Spleen (tissue), 11 donors: ENCODE measurements at regions not wholly inside any gene's neighbourhood (a gene's known extent, or its start where the extent isn't known, plus 50 kb on each side); places are given as distances from the start of the nearest gene placed in this dataset.

Source experiments
- DNase-seq: peaks from one replicate; pipeline ENCODE4 v3.0.0-alpha.2; 2020
- H3K27ac ChIP-seq, 8 donors: fragments of 200-600 bp; sonication (generic) in 7 of 8; 1 replicate in 4 of 8; 2 replicates in 4 of 8; pipeline versions ENCODE4 v1.5.0 to v1.8.0; 2016 to 2021; ENCODE audit warnings: inconsistent platforms in 4 of 8, mild to moderate bottlenecking in 4 of 8, moderate library complexity in 1 of 8
- H3K27me3 ChIP-seq, 7 donors: fragments of 200-600 bp; sonication (generic) in 6 of 7; replicated peaks in 1 of 7; 1 replicate in 4 of 7; 2 replicates in 3 of 7; pipeline versions ENCODE4 v1.5.0 to v1.8.0; 2016 to 2021; ENCODE audit warnings: inconsistent platforms in 3 of 7, mild to moderate bottlenecking in 1 of 7
- H3K36me3 ChIP-seq, 6 donors: fragments of 200-600 bp; sonication (generic) in 5 of 6; 1 replicate in 4 of 6; 2 replicates in 2 of 6; pipeline versions ENCODE4 v1.5.0 to v1.8.0; 2016 to 2021; ENCODE audit warnings: inconsistent platforms in 2 of 6
- H3K4me1 ChIP-seq, 6 donors: fragments of 200-600 bp; sonication (generic) in 5 of 6; 1 replicate in 3 of 6; 2 replicates in 3 of 6; pipeline versions ENCODE4 v1.5.0 to v1.8.0; 2016 to 2021; ENCODE audit warnings: inconsistent platforms in 3 of 6
- H3K4me3 ChIP-seq, 8 donors: fragments of 200-600 bp; sonication (generic) in 7 of 8; 1 replicate in 4 of 8; 2 replicates in 4 of 8; pipeline versions ENCODE4 v1.5.0 to v1.8.0; 2016 to 2021; ENCODE audit warnings: inconsistent platforms in 4 of 8, mild to moderate bottlenecking in 4 of 8, moderate library complexity in 2 of 8
- H3K9me3 ChIP-seq, 8 donors: fragments of 200-600 bp; sonication (generic) in 7 of 8; 1 replicate in 4 of 8; 2 replicates in 4 of 8; pipeline versions ENCODE4 v1.5.0 to v1.8.0; 2016 to 2021; ENCODE audit warnings: inconsistent platforms in 4 of 8
- POLR2A ChIP-seq, 3 donors: fragments of 450-650 bp; IDR thresholded peaks; one replicate each; pipeline ENCODE4 v1.5.1; 2017; ENCODE audit warnings: antibody characterized with exemption in 3 of 3, mild to moderate bottlenecking in 1 of 3
- POLR2AphosphoS5 ChIP-seq, 3 donors: sonication (generic); formaldehyde crosslinking; IDR thresholded peaks; one replicate each; pipeline ENCODE4 v1.5.1; 2017; ENCODE audit warnings: antibody characterized with exemption in 3 of 3
- WGBS, 5 donors: extraction: QIAGEN DNeasy Blood & Tissue Kit in 3 of 5; methylation state at CpG; one replicate each; pipeline versions ENCODE4 v1.1.5 to v1.1.7; 2013 to 2018; 5-methylcytosine and 5-hydroxymethylcytosine counted together
- intact Hi-C: fragments of 100-400 bp; cut with DNase I; formaldehyde crosslinking; loops from one replicate; pipeline ENCODE4 v1.15.0; 2023; ENCODE audit warnings: low total_unique reads
- TF ChIP-seq, protein P1 (sequence below), 11 experiments: fragments of 200-600 bp in 7 of 11; fragments of 450-650 bp in 4 of 11; sonication (generic) in 4 of 11; IDR thresholded peaks in 8 of 11; conservative IDR thresholded peaks in 3 of 11; 1 replicate in 7 of 11; 2 replicates in 4 of 11; pipeline versions ENCODE4 v1.4.0 to v1.8.0; 2016 to 2021; ENCODE audit warnings: antibody characterized with exemption in 11 of 11, inconsistent platforms in 4 of 11, mild to moderate bottlenecking in 1 of 11
- donor health status: healthy with polysubstance abuse.
- donor health status: DM: no; HTN: no; CAD: no; lungs with moderate emphysema.
- donor health status: DM: no; HTN: no; CAD: no.
- donor health status: Bipolar disorder and iron deficiency.
- donor health status: healthy.
- donor health status: DM: no; HTN: no; CAD: no.
- donor health status: DM: yes; HTN: yes; CAD: no.

GRCh38 chr4:96154676-96155075 lies 314.8 kb downstream of the PDHA2 start:
- TF ChIP-seq POLR2A (IDR thresholded peaks at IDR 0.05) (no peak), POLR2AphosphoS5 (IDR thresholded peaks at IDR 0.05) (no peak)
- TF ChIP-seq, protein P1, sequence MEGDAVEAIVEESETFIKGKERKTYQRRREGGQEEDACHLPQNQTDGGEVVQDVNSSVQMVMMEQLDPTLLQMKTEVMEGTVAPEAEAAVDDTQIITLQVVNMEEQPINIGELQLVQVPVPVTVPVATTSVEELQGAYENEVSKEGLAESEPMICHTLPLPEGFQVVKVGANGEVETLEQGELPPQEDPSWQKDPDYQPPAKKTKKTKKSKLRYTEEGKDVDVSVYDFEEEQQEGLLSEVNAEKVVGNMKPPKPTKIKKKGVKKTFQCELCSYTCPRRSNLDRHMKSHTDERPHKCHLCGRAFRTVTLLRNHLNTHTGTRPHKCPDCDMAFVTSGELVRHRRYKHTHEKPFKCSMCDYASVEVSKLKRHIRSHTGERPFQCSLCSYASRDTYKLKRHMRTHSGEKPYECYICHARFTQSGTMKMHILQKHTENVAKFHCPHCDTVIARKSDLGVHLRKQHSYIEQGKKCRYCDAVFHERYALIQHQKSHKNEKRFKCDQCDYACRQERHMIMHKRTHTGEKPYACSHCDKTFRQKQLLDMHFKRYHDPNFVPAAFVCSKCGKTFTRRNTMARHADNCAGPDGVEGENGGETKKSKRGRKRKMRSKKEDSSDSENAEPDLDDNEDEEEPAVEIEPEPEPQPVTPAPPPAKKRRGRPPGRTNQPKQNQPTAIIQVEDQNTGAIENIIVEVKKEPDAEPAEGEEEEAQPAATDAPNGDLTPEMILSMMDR (IDR thresholded peaks at IDR 0.05 in 8 of 11, conservative IDR thresholded peaks at IDR 0.05 in 3 of 11) = no peak
- Histone ChIP-seq H3K9me3 (no peaks in the 10 kb centered on the region), H3K4me1 (no peaks in the 10 kb centered on the region), H3K36me3 (no peaks in the 10 kb centered on the region), H3K27ac (no peak overlapping the region), H3K27me3 (no peaks in the 10 kb centered on the region), H3K4me3 (no peak overlapping the region)
- intact Hi-C loops = no loop called here
- 79 to 97% (median 86%) methylated on average over 2 of the region's 2 CpGs for WGBS, 5 donors
- DNase-seq = no peak

- WGBS, 5 donors = 65 to 81% (median 78%) methylated on average over 1 of the region's 1 CpG
- intact Hi-C loops = no loop called here
- Histone ChIP-seq H3K27ac (no peak overlapping the region), H3K36me3 (no peaks in the 10 kb centered on the region), H3K4me1 (no peaks in the 10 kb centered on the region), H3K9me3 (no peaks in the 10 kb centered on the region), H3K27me3 (no peaks in the 10 kb centered on the region), H3K4me3 (no peak overlapping the region)
- TF ChIP-seq, protein P1 (IDR thresholded peaks at IDR 0.05 in 8 of 11, conservative IDR thresholded peaks at IDR 0.05 in 3 of 11) = no peak
- no peak for TF ChIP-seq POLR2AphosphoS5 (IDR thresholded peaks at IDR 0.05)
- TF ChIP-seq POLR2A (IDR thresholded peaks at IDR 0.05) = no peak
- DNase-seq = no peak
Measured at GRCh38 chr4:96162636-96163035, 322.7 kb downstream of the PDHA2 start.

DNA sequence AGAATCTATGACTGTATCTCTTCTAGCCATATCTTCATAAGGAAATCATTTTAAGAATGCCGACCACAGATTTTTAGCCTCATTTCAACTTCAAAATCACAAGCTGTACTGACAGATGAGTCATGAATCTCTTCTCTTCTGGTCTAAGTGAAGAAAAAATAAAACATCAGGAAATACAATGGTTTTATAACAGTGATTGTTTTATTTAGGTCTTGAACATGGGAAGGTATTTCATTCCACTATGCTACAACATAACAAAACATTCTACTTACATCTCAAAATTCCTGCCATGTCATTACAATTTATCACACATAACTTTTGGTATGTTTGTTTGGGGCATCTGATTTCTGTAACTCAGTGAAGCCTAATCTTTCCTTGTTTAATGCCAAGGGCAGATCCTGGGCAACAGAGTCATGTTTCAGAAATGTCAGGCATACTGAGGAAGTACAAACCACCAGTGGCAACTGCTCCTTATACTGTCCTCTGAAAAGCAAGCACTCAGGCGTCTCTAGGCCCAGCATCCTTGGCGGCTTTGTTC lies 325.0 kb downstream of the PDHA2 start:
- Histone ChIP-seq H3K4me1 (no peaks in the 10 kb centered on the region), H3K27ac (no peak overlapping the region), H3K27me3 (no peaks in the 10 kb centered on the region), H3K9me3 (peaks cover 0 to 2% (median under 1%) of the 10 kb centered on the region in 8 donors), H3K36me3 (no peaks in the 10 kb centered on the region), H3K4me3 (no peak overlapping the region)
- intact Hi-C loops = no loop called here
- WGBS, 5 donors = 80 to 90% (median 86%) methylated on average over 3 of the region's 3 CpGs
- TF ChIP-seq, protein P1 (IDR thresholded peaks at IDR 0.05 in 8 of 11, conservative IDR thresholded peaks at IDR 0.05 in 3 of 11) = no peak
- TF ChIP-seq POLR2A (IDR thresholded peaks at IDR 0.05) = no peak
- TF ChIP-seq POLR2AphosphoS5 (IDR thresholded peaks at IDR 0.05) = no peak
- no peak for DNase-seq

DNA sequence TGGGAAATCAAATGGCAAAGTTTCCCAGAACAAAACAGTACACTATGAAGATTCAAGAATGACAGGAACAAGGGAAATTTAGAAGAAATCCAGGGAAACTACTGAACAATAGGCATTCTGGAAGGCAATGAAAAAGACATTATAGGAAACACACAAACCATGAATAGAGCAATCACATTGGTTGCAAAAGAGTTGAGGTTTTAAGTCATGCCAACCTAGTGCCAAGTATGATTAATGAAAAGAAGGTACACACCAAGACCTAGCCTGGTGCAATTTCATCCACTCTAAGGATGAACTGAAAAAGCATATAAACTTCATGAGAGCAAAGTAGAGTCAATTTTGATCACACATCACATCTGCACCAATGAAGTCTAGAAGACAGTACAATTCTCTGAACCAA lies 326.9 kb downstream of the PDHA2 start:
- no peak overlapping the region for H3K4me3 ChIP-seq
- intact Hi-C loops = no loop called here

More for the DNA sequence above, 326.9 kb downstream of the PDHA2 start:
- no peaks in the 10 kb centered on the region for H3K4me1 ChIP-seq
- H3K36me3 ChIP-seq = no peaks in the 10 kb centered on the region
- TF ChIP-seq, protein P1 (IDR thresholded peaks at IDR 0.05 in 8 of 11, conservative IDR thresholded peaks at IDR 0.05 in 3 of 11) = no peak
- TF ChIP-seq POLR2AphosphoS5 (IDR thresholded peaks at IDR 0.05) (no peak), POLR2A (IDR thresholded peaks at IDR 0.05) (no peak)
- H3K9me3 ChIP-seq = peaks cover 0 to 7% (median 3%) of the 10 kb centered on the region in 8 donors
- no peak overlapping the region for H3K27ac ChIP-seq
- no peak for DNase-seq
- no peaks in the 10 kb centered on the region for H3K27me3 ChIP-seq
